SK-N-MC (cell line): ENCODE measurements at regions not wholly inside any gene's neighbourhood (a gene's known extent, or its start where the extent isn't known, plus 50 kb on each side); places are given as distances from the start of the nearest gene placed in this dataset.
"Not testable (repeated sequence)": the region's sequence is repeated elsewhere in the genome, so short reads cannot be mapped to it uniquely, and the experiment has no call there.

Experiments used
- DNase-seq: peaks from one replicate; pipeline ENCODE4 v3.0.0-alpha.2; 2011; ENCODE audit warnings: low read depth, low spot score
- H3K27ac ChIP-seq: fragments of 200-600 bp; sonication (generic); 2 replicates; pipeline ENCODE4 v1.5.1; 2016; ENCODE audit warnings: mixed run types
- H3K36me3 ChIP-seq: fragments of 200-600 bp; sonication (generic); 2 replicates; pipeline ENCODE4 v1.6.1; 2017; ENCODE audit warnings: antibody characterized with exemption, low read length, mixed read lengths; ENCODE audit not compliant: insufficient read depth
- H3K4me3 ChIP-seq: fragments of 200-600 bp; sonication (generic); 2 replicates; pipeline ENCODE4 v1.5.1; 2016
- H3K9ac ChIP-seq: fragments of 200-600 bp; sonication (generic); 2 replicates; pipeline ENCODE4 v1.8.0; 2017; ENCODE audit warnings: mixed run types, mixed read lengths; ENCODE audit not compliant: insufficient read length
- H3K9me3 ChIP-seq: fragments of 200-600 bp; sonication (generic); 2 replicates; pipeline ENCODE4 v1.6.1; 2017; ENCODE audit warnings: low read depth, mild to moderate bottlenecking, antibody characterized with exemption, low read length, moderate library complexity, mixed read lengths

GRCh38 chr2:111312897-111313607, 192.3 kb downstream of the BCL2L11 start:
- not testable (repeated sequence) for H3K4me3 ChIP-seq, DNase-seq, H3K27ac ChIP-seq, H3K36me3 ChIP-seq, H3K9me3 ChIP-seq, H3K9ac ChIP-seq

GRCh38 chr2:111313711-111314110, 193.0 kb downstream of the BCL2L11 start:
- not testable (repeated sequence) for H3K9me3 ChIP-seq, H3K27ac ChIP-seq, H3K4me3 ChIP-seq, H3K36me3 ChIP-seq, DNase-seq, H3K9ac ChIP-seq

- DNase-seq, H3K4me3 ChIP-seq, H3K27ac ChIP-seq, H3K9ac ChIP-seq, H3K36me3 ChIP-seq, H3K9me3 ChIP-seq: not testable (repeated sequence)
These were observed 194.6 kb downstream of the BCL2L11 start for GRCh38 chr2:111315188-111315917.

GRCh38 chr2:111316221-111316741, 195.6 kb downstream of the BCL2L11 start:
- H3K4me3 ChIP-seq, H3K9me3 ChIP-seq, DNase-seq, H3K9ac ChIP-seq, H3K36me3 ChIP-seq, H3K27ac ChIP-seq: not testable (repeated sequence)

GRCh38 chr2:111316881-111317549, 196.3 kb downstream of the BCL2L11 start:
- H3K36me3 ChIP-seq, H3K9ac ChIP-seq, H3K27ac ChIP-seq, DNase-seq, H3K9me3 ChIP-seq, H3K4me3 ChIP-seq: not testable (repeated sequence)

- H3K4me3 ChIP-seq, H3K9me3 ChIP-seq, DNase-seq, H3K27ac ChIP-seq, H3K9ac ChIP-seq, H3K36me3 ChIP-seq: not testable (repeated sequence)
These were observed 198.8 kb downstream of the BCL2L11 start for GRCh38 chr2:111319552-111319951.

- not testable (repeated sequence) for H3K9ac ChIP-seq, H3K27ac ChIP-seq, H3K36me3 ChIP-seq, H3K4me3 ChIP-seq, H3K9me3 ChIP-seq, DNase-seq
These were observed 199.6 kb downstream of the BCL2L11 start for GRCh38 chr2:111320264-111320663.

- not testable (repeated sequence) for H3K9ac ChIP-seq, H3K36me3 ChIP-seq, H3K27ac ChIP-seq, H3K9me3 ChIP-seq, H3K4me3 ChIP-seq
- DNase-seq, result peak; percentile 22
These were observed 200.3 kb downstream of the BCL2L11 start for GRCh38 chr2:111320965-111321364.

GRCh38 chr2:111323384-111323783, 202.7 kb downstream of the BCL2L11 start:
- H3K27ac ChIP-seq, H3K9me3 ChIP-seq, H3K4me3 ChIP-seq, H3K9ac ChIP-seq, DNase-seq, H3K36me3 ChIP-seq: not testable (repeated sequence)

GRCh38 chr2:111327726-111328125, 207.0 kb downstream of the BCL2L11 start:
- H3K4me3 ChIP-seq, H3K9me3 ChIP-seq, H3K9ac ChIP-seq, H3K27ac ChIP-seq, H3K36me3 ChIP-seq, DNase-seq: not testable (repeated sequence)

- H3K4me3 ChIP-seq, DNase-seq, H3K27ac ChIP-seq, H3K36me3 ChIP-seq, H3K9me3 ChIP-seq, H3K9ac ChIP-seq: not testable (repeated sequence)
These were observed 208.6 kb downstream of the BCL2L11 start for GRCh38 chr2:111329309-111329708.

- not testable (repeated sequence) for H3K27ac ChIP-seq, H3K4me3 ChIP-seq, H3K36me3 ChIP-seq, DNase-seq, H3K9me3 ChIP-seq, H3K9ac ChIP-seq
These were observed 210.5 kb downstream of the BCL2L11 start for GRCh38 chr2:111331099-111331724.

- not testable (repeated sequence) for H3K4me3 ChIP-seq, H3K9ac ChIP-seq, DNase-seq, H3K27ac ChIP-seq, H3K36me3 ChIP-seq, H3K9me3 ChIP-seq
These were observed 214.7 kb downstream of the BCL2L11 start for GRCh38 chr2:111335220-111335907.
